ENCODE measurements at regions not wholly inside any gene's neighbourhood (a gene's known extent, or its start where the extent isn't known, plus 50 kb on each side); places are given as distances from the start of the nearest gene placed in this dataset.

- H3K36me3 ChIP-seq (ENCODE audit: control insufficient read depth in 1 of 2, insufficient read depth in 2 of 2, low read length in 2 of 2), result no peaks in the 10 kb centered on the region
- H3K9ac ChIP-seq (ENCODE audit: low read length), result no peak overlapping the region
- no peaks in the 10 kb centered on the region for H4K20me1 ChIP-seq (ENCODE audit: insufficient read depth)
- BruUV-seq (replicated peaks), result no TSS peak
- ChIA-PET RAD21 (ENCODE audit: low non-redundant PET in 1 of 2, low total read pairs in 2 of 2, uncharacterized antibody in 2 of 2, unreplicated experiment in 2 of 2) (no interaction called here), CTCF (no interaction called here), POLR2A (no interaction called here)
- H3K4me3 ChIP-seq (replicated peaks in 1 of 2; ENCODE audit: low read depth in 1 of 2, low read length in 2 of 2), result no peak overlapping the region
- no peaks in the 10 kb centered on the region for H3K27me3 ChIP-seq (ENCODE audit: insufficient read depth, low read length)
- no peak overlapping the region for H2AFZ ChIP-seq (ENCODE audit: low read depth, low read length, poor library complexity, severe bottlenecking)
- no peaks in the 10 kb centered on the region for H3K4me1 ChIP-seq (ENCODE audit: control insufficient read depth in 1 of 2, insufficient read depth in 2 of 2, low read length in 2 of 2)
- no peak for TF ChIP-seq FOSL1 (IDR thresholded peaks at IDR 0.05; ENCODE audit: low read depth)
- no peak for TF ChIP-seq ZNF274 (IDR thresholded peaks at IDR 0.05; ENCODE audit: low read depth, low read length)
- TF ChIP-seq SIN3A (IDR thresholded peaks at IDR 0.05; ENCODE audit: low read depth), result no peak
- no peak for TF ChIP-seq CBX3 (IDR thresholded peaks at IDR 0.05; ENCODE audit: low read depth)
- no peak for TF ChIP-seq POLR2AphosphoS5 (IDR thresholded peaks at IDR 0.05; ENCODE audit: low read depth, low read length)
- no peak for TF ChIP-seq POLR2A (IDR thresholded peaks at IDR 0.05; ENCODE audit: borderline replicate concordance, extremely low read depth, insufficient read depth, insufficient read length)
- TF ChIP-seq EZH2 (IDR thresholded peaks at IDR 0.05), result no peak
- no peak for TF ChIP-seq ZFX (IDR thresholded peaks at IDR 0.05)
- TF ChIP-seq EZH2phosphoT487 (IDR thresholded peaks at IDR 0.05; ENCODE audit: borderline replicate concordance), result no peak
- TF ChIP-seq ELF1 (IDR thresholded peaks at IDR 0.05; ENCODE audit: borderline replicate concordance, low read depth), result no peak
- TF ChIP-seq REST (IDR thresholded peaks at IDR 0.05; ENCODE audit: low read depth), result no peak
- TF ChIP-seq ZBTB33 (IDR thresholded peaks at IDR 0.05; ENCODE audit: extremely low read depth, insufficient replicate concordance, low read length), result no peak
- TF ChIP-seq CEBPB (IDR thresholded peaks at IDR 0.05; ENCODE audit: low read depth), result no peak
- TF ChIP-seq CTCF (IDR thresholded peaks at IDR 0.05 in 2 of 3, conservative IDR thresholded peaks at IDR 0.05 in 1 of 3; ENCODE audit: borderline replicate concordance in 1 of 3, insufficient read depth in 1 of 3, low read depth in 2 of 3, low read length in 2 of 3), result no peak
- TF ChIP-seq ATF3 (IDR thresholded peaks at IDR 0.05), result no peak
- TF ChIP-seq MAX (IDR thresholded peaks at IDR 0.05), result no peak
- no peak for TF ChIP-seq SP1 (IDR thresholded peaks at IDR 0.05; ENCODE audit: low read depth)
- no peak for TF ChIP-seq TCF7L2 (IDR thresholded peaks at IDR 0.05; ENCODE audit: borderline replicate concordance, extremely low read depth, insufficient read depth, insufficient read length)
- no peak for TF ChIP-seq RAD21 (IDR thresholded peaks at IDR 0.05; ENCODE audit: low read depth)
- H3K79me2 ChIP-seq (ENCODE audit: insufficient read depth, low read length), result no peaks in the 10 kb centered on the region
- peaks cover 0 to 3% of the 10 kb centered on the region in 2 experiments; a peak in 1 of 4 replicates for H3K9me3 ChIP-seq (ENCODE audit: control insufficient read depth in 1 of 2, insufficient read depth in 1 of 2, low read depth in 1 of 2, low read length in 2 of 2)
- H3K27ac ChIP-seq (ENCODE audit: low read depth, low read length), result no peak overlapping the region
- H3K9me2 ChIP-seq (ENCODE audit: insufficient read depth), result no peaks in the 10 kb centered on the region
- DNase-seq (ENCODE audit: low read depth, low spot score), result no peak
- no peak overlapping the region for H3K4me2 ChIP-seq (ENCODE audit: low read length)
- intact Hi-C loops (cut with micrococcal nuclease), result no loop called here
- ATAC-seq, result no peak
Measured at GRCh38 chr20:52676283-52676995, 295.7 kb upstream of the TSHZ2 start.

All from HCT116 (cell line).